Right lobe of liver (tissue), 6 donors: ENCODE measurements at regions not wholly inside any gene's neighbourhood (a gene's known extent, or its start where the extent isn't known, plus 50 kb on each side); places are given as distances from the start of the nearest gene placed in this dataset.

Experiments used
- ATAC-seq, 4 donors: fragments of 200-7000 bp; cut with Tn5 transposase; one replicate each; pipeline ENCODE4 v1.9.1; 2020; ENCODE audit warnings: mild to moderate bottlenecking in 4 of 4, moderate library complexity in 4 of 4
- DNase-seq, 3 donors: peaks; one replicate each; pipeline ENCODE4 v3.0.0-alpha.2; 2020
- H3K27ac ChIP-seq, 3 donors: fragments of 200-600 bp; one replicate each; pipeline ENCODE4 v1.8.0; 2022
- H3K27me3 ChIP-seq, 2 donors: fragments of 200-600 bp; one replicate each; pipeline ENCODE4 v1.8.0; 2022
- H3K36me3 ChIP-seq, 4 donors: fragments of 200-600 bp; sonication (generic) in 1 of 4; one replicate each; pipeline versions ENCODE4 v1.5.1 to v1.8.0; 2017 to 2022; ENCODE audit warnings: control low read depth in 1 of 4
- H3K4me1 ChIP-seq, 4 donors: fragments of 200-600 bp; sonication (generic) in 1 of 4; one replicate each; pipeline versions ENCODE4 v1.5.1 to v1.8.0; 2017 to 2022; ENCODE audit warnings: control low read depth in 1 of 4
- H3K4me3 ChIP-seq, 3 donors: fragments of 200-600 bp; one replicate each; pipeline ENCODE4 v1.8.0; 2022
- H3K9me3 ChIP-seq, 4 donors: fragments of 200-600 bp; sonication (generic) in 1 of 4; one replicate each; pipeline versions ENCODE4 v1.5.1 to v1.8.0; 2017 to 2022; ENCODE audit warnings: control low read depth in 1 of 4
- CTCF ChIP-seq, 4 donors: fragments of 200-600 bp in 3 of 4; fragments of 450-650 bp in 1 of 4; IDR thresholded peaks; one replicate each; pipeline versions ENCODE4 v1.5.1 to v1.8.0; 2016 to 2022; ENCODE audit warnings: antibody characterized with exemption in 4 of 4, mild to moderate bottlenecking in 2 of 4
- POLR2A ChIP-seq: fragments of 450-650 bp; IDR thresholded peaks from one replicate; pipeline ENCODE4 v1.6.1; 2017; ENCODE audit warnings: antibody characterized with exemption, mild to moderate bottlenecking
- WGBS: methylation state at CpG from one replicate; pipeline ENCODE4 v1.1.6; 2018; ENCODE audit warnings: low coverage, low lambda C conversion rate; ENCODE audit not compliant: insufficient coverage; ENCODE audit errors: missing lambda C conversion rate; 5-methylcytosine and 5-hydroxymethylcytosine counted together
- intact Hi-C, 2 donors: fragments of 100-400 bp; cut with DNase I; formaldehyde crosslinking; loops; one replicate each; pipeline versions ENCODE4 v1.11.2 to v1.14.1; 2022
- donor health status: DM: no; HTN: yes; CAD: no.
- donor health status: DM: no; HTN: no; CAD: no.
- donor health status: DM: no; HTN: no; CAD: no.
- donor health status: DM: no; HTN: yes; CAD: no.
- donor health status: DM: no; HTN: yes; CAD: no.

DNA sequence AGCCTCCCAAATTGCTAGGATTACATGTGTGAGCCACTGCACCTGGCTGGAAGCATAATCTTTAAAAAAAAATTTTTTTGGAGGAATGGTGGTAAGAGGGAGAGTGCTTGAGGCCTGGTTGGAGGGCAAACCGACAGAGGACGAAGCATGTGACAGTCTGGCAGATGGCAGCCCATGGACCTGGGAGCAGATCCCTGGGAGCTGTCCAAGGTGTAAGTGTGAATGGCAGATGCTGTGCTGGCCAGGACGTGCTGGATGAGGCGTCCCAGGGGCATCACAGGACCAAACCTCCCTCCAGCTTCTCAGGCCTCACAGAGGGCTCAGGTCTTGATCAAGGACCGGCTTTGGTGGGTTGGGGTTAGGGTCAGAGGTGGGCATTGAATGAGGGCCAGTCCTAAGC, 128.4 kb upstream of the NCOR2 start:
- DNase-seq (no peak), ATAC-seq (peak in 2 of 4 donors; percentile 23 to 25)
- no peak overlapping the region for H3K27ac ChIP-seq
- TF ChIP-seq CTCF (IDR thresholded peaks at IDR 0.05) (no peak), POLR2A (no peak)
- no peaks in the 10 kb centered on the region for H3K27me3 ChIP-seq
- no peaks in the 10 kb centered on the region for H3K36me3 ChIP-seq
- no peaks in the 10 kb centered on the region for H3K4me1 ChIP-seq
- WGBS = 45% methylated on average over 2 of the region's 5 CpGs
- H3K9me3 ChIP-seq = no peaks in the 10 kb centered on the region
- intact Hi-C loops = no loop called here
- no peak overlapping the region for H3K4me3 ChIP-seq

DNA sequence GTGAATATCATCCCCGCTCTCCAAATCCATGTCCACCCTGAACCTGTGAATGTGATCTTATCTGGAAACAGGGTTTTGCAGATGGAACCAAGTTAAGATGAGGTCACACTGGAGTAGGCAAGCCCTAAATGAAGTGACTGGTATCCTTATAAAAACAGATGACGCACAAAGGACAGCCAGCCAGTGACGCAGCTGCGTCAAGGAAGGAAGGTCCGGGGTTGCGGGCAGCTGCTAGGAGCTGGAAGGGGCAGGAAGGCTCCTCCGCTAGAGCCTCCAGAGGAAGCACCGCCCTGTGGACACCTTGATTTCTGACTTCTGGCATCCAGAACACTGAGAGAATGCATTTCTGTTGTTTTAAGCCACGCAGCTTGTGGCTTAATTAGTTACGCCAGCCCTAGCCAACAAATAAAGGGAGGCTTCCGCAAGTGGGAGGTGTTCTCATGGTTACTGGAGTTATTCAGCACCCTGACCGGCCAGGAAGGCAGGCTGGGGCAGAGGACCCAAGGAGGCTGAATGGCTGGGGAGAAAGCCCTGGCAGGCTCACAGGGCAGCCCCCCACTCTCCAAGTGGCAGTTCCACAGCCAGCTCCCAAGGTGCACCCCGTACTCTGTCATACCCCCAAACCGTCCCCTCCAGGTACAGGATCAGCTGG, 127.6 kb upstream of the NCOR2 start:
- no peak overlapping the region for H3K27ac ChIP-seq
- DNase-seq (no peak), ATAC-seq (peak; percentile 48 to 72 (median 64))
- H3K27me3 ChIP-seq = no peaks in the 10 kb centered on the region
- no peaks in the 10 kb centered on the region for H3K9me3 ChIP-seq
- intact Hi-C loops = no loop called here
- H3K4me3 ChIP-seq = no peak overlapping the region
- 59% methylated on average over 6 of the region's 14 CpGs for WGBS
- TF ChIP-seq POLR2A (no peak), CTCF (IDR thresholded peaks at IDR 0.05) (no peak)
- H3K4me1 ChIP-seq = no peaks in the 10 kb centered on the region
- H3K36me3 ChIP-seq = no peaks in the 10 kb centered on the region

DNA sequence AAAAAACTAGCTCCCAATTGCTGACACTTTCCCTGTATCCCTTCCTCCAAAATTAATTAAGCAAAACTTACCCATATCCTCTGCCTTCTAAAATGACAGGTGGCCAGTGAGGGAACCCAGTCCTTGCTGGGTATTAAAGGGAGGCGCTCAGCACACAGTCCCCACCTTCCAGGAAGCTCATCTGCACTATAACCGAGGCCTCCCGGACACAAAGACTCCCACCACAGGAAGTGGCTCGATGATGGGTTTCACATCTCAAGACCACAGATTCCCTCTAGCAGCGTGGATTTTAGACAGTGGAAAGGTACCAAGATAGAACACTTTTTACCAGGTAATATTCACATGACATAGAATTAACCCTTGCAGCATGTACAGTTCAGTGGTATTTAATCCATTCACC, 126.8 kb upstream of the NCOR2 start:
- Histone ChIP-seq H3K9me3 (no peaks in the 10 kb centered on the region), H3K4me3 (no peak overlapping the region), H3K4me1 (no peaks in the 10 kb centered on the region), H3K27me3 (no peaks in the 10 kb centered on the region), H3K27ac (no peak overlapping the region), H3K36me3 (no peaks in the 10 kb centered on the region)
- intact Hi-C loops = no loop called here
- ATAC-seq = peak in 3 of 4 donors; percentile 27 to 41 (median 31)
- no peak for DNase-seq
- 47% methylated on average over 4 of the region's 5 CpGs for WGBS
- no peak for TF ChIP-seq CTCF (IDR thresholded peaks at IDR 0.05)
- TF ChIP-seq POLR2A = no peak

GRCh38 chr12:124693111-124693723, 125.8 kb upstream of the NCOR2 start:
- Histone ChIP-seq H3K4me3 (no peak overlapping the region), H3K9me3 (no peaks in the 10 kb centered on the region), H3K27ac (no peak overlapping the region), H3K36me3 (no peaks in the 10 kb centered on the region), H3K4me1 (no peaks in the 10 kb centered on the region), H3K27me3 (no peaks in the 10 kb centered on the region)
- WGBS = 68% methylated on average over 13 of the region's 17 CpGs
- ATAC-seq (no peak), DNase-seq (no peak)
- TF ChIP-seq POLR2A (no peak), CTCF (IDR thresholded peaks at IDR 0.05) (no peak)
- intact Hi-C loops = no loop called here
